Coronary artery (tissue), 2 donors: ENCODE measurements at regions not wholly inside any gene's neighbourhood (a gene's known extent, or its start where the extent isn't known, plus 50 kb on each side); places are given as distances from the start of the nearest gene placed in this dataset.

Experiments
- DNase-seq: peaks from one replicate; pipeline ENCODE4 v3.0.0-alpha.2; 2017; ENCODE audit warnings: low spot score
- H3K27ac ChIP-seq, 2 donors: fragments of 200-600 bp; sonication (generic); one replicate each; pipeline ENCODE4 v1.5.1; 2016 to 2019
- H3K4me3 ChIP-seq: fragments of 200-600 bp; sonication (generic); 2 replicates; pipeline ENCODE4 v1.5.1; 2016; ENCODE audit warnings: mild to moderate bottlenecking, moderate library complexity
- TF ChIP-seq, protein P1 (sequence below): fragments of 200-600 bp; sonication (generic); IDR thresholded peaks from one replicate; pipeline ENCODE4 v1.5.1; 2019; ENCODE audit warnings: antibody characterized with exemption

GRCh38 chr6:19312241-19312978 lies 524.8 kb upstream of the ID4 start:
- no peak overlapping the region for H3K27ac ChIP-seq
- no peak overlapping the region for H3K4me3 ChIP-seq
- TF ChIP-seq, protein P1, sequence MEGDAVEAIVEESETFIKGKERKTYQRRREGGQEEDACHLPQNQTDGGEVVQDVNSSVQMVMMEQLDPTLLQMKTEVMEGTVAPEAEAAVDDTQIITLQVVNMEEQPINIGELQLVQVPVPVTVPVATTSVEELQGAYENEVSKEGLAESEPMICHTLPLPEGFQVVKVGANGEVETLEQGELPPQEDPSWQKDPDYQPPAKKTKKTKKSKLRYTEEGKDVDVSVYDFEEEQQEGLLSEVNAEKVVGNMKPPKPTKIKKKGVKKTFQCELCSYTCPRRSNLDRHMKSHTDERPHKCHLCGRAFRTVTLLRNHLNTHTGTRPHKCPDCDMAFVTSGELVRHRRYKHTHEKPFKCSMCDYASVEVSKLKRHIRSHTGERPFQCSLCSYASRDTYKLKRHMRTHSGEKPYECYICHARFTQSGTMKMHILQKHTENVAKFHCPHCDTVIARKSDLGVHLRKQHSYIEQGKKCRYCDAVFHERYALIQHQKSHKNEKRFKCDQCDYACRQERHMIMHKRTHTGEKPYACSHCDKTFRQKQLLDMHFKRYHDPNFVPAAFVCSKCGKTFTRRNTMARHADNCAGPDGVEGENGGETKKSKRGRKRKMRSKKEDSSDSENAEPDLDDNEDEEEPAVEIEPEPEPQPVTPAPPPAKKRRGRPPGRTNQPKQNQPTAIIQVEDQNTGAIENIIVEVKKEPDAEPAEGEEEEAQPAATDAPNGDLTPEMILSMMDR = no peak
- DNase-seq = no peak

GRCh38 chr6:19317431-19317986 lies 519.7 kb upstream of the ID4 start:
- no peak overlapping the region for H3K4me3 ChIP-seq
- TF ChIP-seq, protein P1 = no peak
- DNase-seq = no peak
- no peak overlapping the region for H3K27ac ChIP-seq

DNA sequence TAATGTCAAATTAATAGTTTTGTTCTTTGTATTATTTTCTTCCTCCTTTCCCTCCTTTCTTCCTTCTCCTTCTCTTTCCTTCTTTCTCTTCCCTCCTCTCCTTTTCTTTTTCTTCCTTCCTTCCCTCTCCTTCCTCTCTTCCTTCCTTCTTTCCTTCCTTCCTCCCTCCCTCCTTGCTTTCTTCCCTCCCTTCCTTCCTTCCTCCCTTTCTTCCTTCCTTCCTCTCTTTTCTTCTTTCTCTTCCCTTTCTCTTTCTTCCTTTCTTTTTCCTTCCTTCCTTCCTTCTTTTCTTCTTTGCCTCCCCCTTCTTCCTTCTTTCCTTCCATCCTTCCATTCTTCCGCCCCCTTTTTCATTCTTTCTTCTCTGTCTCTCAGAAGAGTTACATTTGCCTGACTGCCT lies 518.2 kb upstream of the ID4 start:
- H3K27ac ChIP-seq = no peak overlapping the region
- DNase-seq = no peak

GRCh38 chr6:19320111-19320581 lies 517.0 kb upstream of the ID4 start:
- no peak for DNase-seq
- no peak overlapping the region for H3K27ac ChIP-seq
- TF ChIP-seq, protein P1 = no peak
- H3K4me3 ChIP-seq = no peak overlapping the region

More for the DNA sequence above, 518.2 kb upstream of the ID4 start:
- H3K4me3 ChIP-seq = no peak overlapping the region
- TF ChIP-seq, protein P1 = no peak

DNA sequence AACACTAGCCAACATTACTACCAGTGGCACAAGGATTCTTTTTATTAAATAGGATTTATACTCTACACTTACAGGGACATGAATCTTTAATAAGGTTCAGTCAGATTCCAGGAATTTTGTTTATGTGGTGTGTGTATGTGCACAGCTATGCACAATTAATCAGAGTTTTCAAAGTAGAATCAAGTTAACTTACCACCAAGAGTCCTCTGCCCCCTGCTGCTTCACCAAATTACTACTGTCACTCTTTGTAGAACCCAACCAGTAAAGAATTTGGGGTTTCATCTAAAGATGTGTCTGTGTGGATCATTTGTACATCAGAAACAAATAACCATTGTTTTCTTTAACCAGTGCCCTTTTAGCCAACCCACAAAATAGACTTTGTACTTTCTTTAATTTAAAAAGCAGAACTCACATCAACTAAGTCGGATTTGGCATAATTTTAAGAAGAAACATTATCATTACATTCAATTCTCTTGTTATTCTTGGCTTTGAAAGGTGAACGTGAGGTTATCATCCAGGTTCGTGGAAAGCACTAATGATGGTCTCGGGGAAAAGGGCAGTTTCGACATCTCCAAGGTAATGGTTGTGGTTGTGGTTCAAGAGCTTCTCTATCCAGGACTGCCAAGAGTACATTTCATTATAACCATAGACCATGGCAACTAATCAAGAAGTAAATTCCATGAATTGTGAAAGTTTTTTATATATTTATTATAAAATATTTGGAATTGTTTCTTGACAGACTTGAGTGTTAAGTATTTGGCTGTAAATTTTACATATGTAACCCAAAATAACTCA lies 514.3 kb upstream of the ID4 start:
- H3K27ac ChIP-seq = no peak overlapping the region
- DNase-seq = no peak
- TF ChIP-seq, protein P1 = no peak
- no peak overlapping the region for H3K4me3 ChIP-seq

GRCh38 chr6:19324376-19324775 lies 512.8 kb upstream of the ID4 start:
- Histone ChIP-seq H3K4me3 (no peak overlapping the region), H3K27ac (no peak overlapping the region)
- DNase-seq = no peak
- TF ChIP-seq, protein P1 = no peak
